Body of pancreas (tissue), 4 donors: ENCODE measurements at regions not wholly inside any gene's neighbourhood (a gene's known extent, or its start where the extent isn't known, plus 50 kb on each side); places are given as distances from the start of the nearest gene placed in this dataset.

ENCODE experiments used
- POLR2A ChIP-seq, 3 donors: fragments of 450-650 bp; IDR thresholded peaks; one replicate each; pipeline ENCODE4 v1.6.1; 2016; ENCODE audit warnings: antibody characterized with exemption in 3 of 3, mild to moderate bottlenecking in 2 of 3
- TF ChIP-seq, protein P1 (sequence below), 7 experiments: fragments of 450-650 bp in 4 of 7; fragments of 200-600 bp in 3 of 7; sonication (generic) in 3 of 7; IDR thresholded peaks; one replicate each; pipeline ENCODE4 v1.5.1; 2016 to 2019; ENCODE audit warnings: antibody characterized with exemption in 7 of 7

GRCh38 chr6:44737341-44737740, 349.8 kb downstream of the CDC5L start:
- TF ChIP-seq, protein P1, sequence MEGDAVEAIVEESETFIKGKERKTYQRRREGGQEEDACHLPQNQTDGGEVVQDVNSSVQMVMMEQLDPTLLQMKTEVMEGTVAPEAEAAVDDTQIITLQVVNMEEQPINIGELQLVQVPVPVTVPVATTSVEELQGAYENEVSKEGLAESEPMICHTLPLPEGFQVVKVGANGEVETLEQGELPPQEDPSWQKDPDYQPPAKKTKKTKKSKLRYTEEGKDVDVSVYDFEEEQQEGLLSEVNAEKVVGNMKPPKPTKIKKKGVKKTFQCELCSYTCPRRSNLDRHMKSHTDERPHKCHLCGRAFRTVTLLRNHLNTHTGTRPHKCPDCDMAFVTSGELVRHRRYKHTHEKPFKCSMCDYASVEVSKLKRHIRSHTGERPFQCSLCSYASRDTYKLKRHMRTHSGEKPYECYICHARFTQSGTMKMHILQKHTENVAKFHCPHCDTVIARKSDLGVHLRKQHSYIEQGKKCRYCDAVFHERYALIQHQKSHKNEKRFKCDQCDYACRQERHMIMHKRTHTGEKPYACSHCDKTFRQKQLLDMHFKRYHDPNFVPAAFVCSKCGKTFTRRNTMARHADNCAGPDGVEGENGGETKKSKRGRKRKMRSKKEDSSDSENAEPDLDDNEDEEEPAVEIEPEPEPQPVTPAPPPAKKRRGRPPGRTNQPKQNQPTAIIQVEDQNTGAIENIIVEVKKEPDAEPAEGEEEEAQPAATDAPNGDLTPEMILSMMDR (IDR thresholded peaks at IDR 0.05), result no peak
- no peak for TF ChIP-seq POLR2A (IDR thresholded peaks at IDR 0.05)
